ENCODE measurements at regions not wholly inside any gene's neighbourhood (a gene's known extent, or its start where the extent isn't known, plus 50 kb on each side); places are given as distances from the start of the nearest gene placed in this dataset.

GRCh38 chr10:108812906-108813305 lies 1110.4 kb downstream of the XPNPEP1 start:
- Histone ChIP-seq H3K36me3 (no peaks in the 10 kb centered on the region), H3K4me3 (no peak overlapping the region), H3K4me1 (no peaks in the 10 kb centered on the region), H3K27me3 (no peaks in the 10 kb centered on the region), H3K27ac (no peak overlapping the region), H3K9me3 (no peaks in the 10 kb centered on the region)
- intact Hi-C loops (cut with DNase I) = no loop called here
- ATAC-seq = no peak
- TF ChIP-seq POLR2A (IDR thresholded peaks at IDR 0.05) = no peak
- TF ChIP-seq CTCF (IDR thresholded peaks at IDR 0.05) = no peak
- WGBS, 4 donors = 58 to 84% (median 81%) methylated on average over 2 of the region's 2 CpGs
- no peak for DNase-seq

GRCh38 chr10:108812296-108812695 lies 1111.0 kb downstream of the XPNPEP1 start:
- Histone ChIP-seq H3K27me3 (no peaks in the 10 kb centered on the region), H3K27ac (no peak overlapping the region), H3K9me3 (no peaks in the 10 kb centered on the region), H3K36me3 (no peaks in the 10 kb centered on the region), H3K4me3 (no peak overlapping the region), H3K4me1 (no peaks in the 10 kb centered on the region)
- ATAC-seq = no peak
- WGBS, 4 donors = 53 to 85% (median 65%) methylated on average over 1 of the region's 1 CpG
- TF ChIP-seq POLR2A (IDR thresholded peaks at IDR 0.05) (no peak), CTCF (IDR thresholded peaks at IDR 0.05) (no peak)
- no peak for DNase-seq
- intact Hi-C loops (cut with DNase I) = no loop called here

- H3K9me3 ChIP-seq = no peaks in the 10 kb centered on the region
- intact Hi-C loops (cut with DNase I) = no loop called here
- no peaks in the 10 kb centered on the region for H3K27me3 ChIP-seq
- H3K4me1 ChIP-seq = no peaks in the 10 kb centered on the region
- TF ChIP-seq POLR2A (IDR thresholded peaks at IDR 0.05) (no peak), CTCF (IDR thresholded peaks at IDR 0.05) (no peak)
- no peak overlapping the region for H3K4me3 ChIP-seq
- ATAC-seq (no peak), DNase-seq (no peak)
- WGBS, 4 donors = 68 to 72% (median 69%) methylated on average over 2 of the region's 2 CpGs
- H3K27ac ChIP-seq = no peak overlapping the region
- no peaks in the 10 kb centered on the region for H3K36me3 ChIP-seq
Measured at GRCh38 chr10:108808228-108808627, 1115.1 kb downstream of the XPNPEP1 start.

- H3K36me3 ChIP-seq = no peaks in the 10 kb centered on the region
- H3K4me3 ChIP-seq = no peak overlapping the region
- intact Hi-C loops (cut with DNase I) = no loop called here
- no peaks in the 10 kb centered on the region for H3K27me3 ChIP-seq
- H3K4me1 ChIP-seq = no peaks in the 10 kb centered on the region
- TF ChIP-seq CTCF (IDR thresholded peaks at IDR 0.05) (no peak), POLR2A (IDR thresholded peaks at IDR 0.05) (no peak)
- H3K27ac ChIP-seq = no peak overlapping the region
- H3K9me3 ChIP-seq = peaks cover 0 to 5% (median 0%) of the 10 kb centered on the region in 12 donors
- no peak for DNase-seq
- ATAC-seq = no peak
Measured at GRCh38 chr10:108801775-108802517, 1121.4 kb downstream of the XPNPEP1 start.

Measured in heart left ventricle (tissue), 16 donors.